H54 (cell line): ENCODE measurements at regions not wholly inside any gene's neighbourhood (a gene's known extent, or its start where the extent isn't known, plus 50 kb on each side); places are given as distances from the start of the nearest gene placed in this dataset.
"Not testable (repeated sequence)": the region's sequence is repeated elsewhere in the genome, so short reads cannot be mapped to it uniquely, and the experiment has no call there.

Source experiments
- DNase-seq: peaks from one replicate; pipeline ENCODE4 v3.0.0; 2011; ENCODE audit warnings: low spot score, mixed read lengths; ENCODE audit not compliant: insufficient read length
- FAIRE-seq: peaks from 3 replicates; lab custom pipeline; 2011; peaks lifted over from hg19 to GRCh38; lab: Jason Lieb, UNC
- POLR2A ChIP-seq: IDR thresholded peaks from 2 replicates; pipeline ENCODE4 v1.6.1; 2011; ENCODE audit warnings: low read depth, mild to moderate bottlenecking, low read length

GRCh38 chr2:235105821-235106359, 154.1 kb downstream of the SH3BP4 start:
- FAIRE-seq (no peak), DNase-seq (no peak)
- TF ChIP-seq POLR2A, result no peak

- FAIRE-seq, result peak; percentile 75
- DNase-seq, result peak; percentile 69
- no peak for TF ChIP-seq POLR2A
These were observed 155.2 kb downstream of the SH3BP4 start for GRCh38 chr2:235106874-235107639.

- FAIRE-seq, result no peak
- DNase-seq, result no peak
- TF ChIP-seq POLR2A, result no peak
These were observed 155.8 kb downstream of the SH3BP4 start for GRCh38 chr2:235107640-235107951.

- DNase-seq, FAIRE-seq: not testable (repeated sequence)
These were observed 157.7 kb downstream of the SH3BP4 start for GRCh38 chr2:235109561-235109960.

- TF ChIP-seq POLR2A, result no peak
- no peak for DNase-seq
These were observed 160.5 kb downstream of the SH3BP4 start for GRCh38 chr2:235112365-235112764.

GRCh38 chr2:235113854-235114253, 162.0 kb downstream of the SH3BP4 start:
- FAIRE-seq (no peak), DNase-seq (no peak)
- no peak for TF ChIP-seq POLR2A

More at GRCh38 chr2:235112365-235112764, 160.5 kb downstream of the SH3BP4 start:
- FAIRE-seq, result no peak

GRCh38 chr2:235114286-235114685, 162.5 kb downstream of the SH3BP4 start:
- DNase-seq (no peak), FAIRE-seq (no peak)
- no peak for TF ChIP-seq POLR2A

GRCh38 chr2:235115521-235115920, 163.7 kb downstream of the SH3BP4 start:
- DNase-seq (no peak), FAIRE-seq (no peak)
- no peak for TF ChIP-seq POLR2A

GRCh38 chr2:235116885-235117492, 165.2 kb downstream of the SH3BP4 start:
- peak; percentile 60 for FAIRE-seq
- no peak for DNase-seq

GRCh38 chr2:235126768-235127167, 175.0 kb downstream of the SH3BP4 start:
- TF ChIP-seq POLR2A, result no peak
- DNase-seq (no peak), FAIRE-seq (no peak)

More at GRCh38 chr2:235116885-235117492, 165.2 kb downstream of the SH3BP4 start:
- no peak for TF ChIP-seq POLR2A

GRCh38 chr2:235127931-235128330, 176.1 kb downstream of the SH3BP4 start:
- FAIRE-seq, result no peak
- DNase-seq, result no peak
- TF ChIP-seq POLR2A, result no peak

- DNase-seq (no peak), FAIRE-seq (no peak)
- TF ChIP-seq POLR2A, result no peak
These were observed 178.0 kb downstream of the SH3BP4 start for GRCh38 chr2:235129850-235130249.

- FAIRE-seq, result no peak
- no peak for DNase-seq
- no peak for TF ChIP-seq POLR2A
These were observed 179.8 kb downstream of the SH3BP4 start for GRCh38 chr2:235131334-235132305.

- DNase-seq, result no peak
- no peak for TF ChIP-seq POLR2A
- no peak for FAIRE-seq
These were observed 180.8 kb downstream of the SH3BP4 start for GRCh38 chr2:235132651-235133050.
